H1 (cell line): ENCODE measurements at regions not wholly inside any gene's neighbourhood (a gene's known extent, or its start where the extent isn't known, plus 50 kb on each side); places are given as distances from the start of the nearest gene placed in this dataset.

Experiments
- CTCF ChIA-PET: fragments of 300-600 bp; sonication (Branson Sonifier 250); formaldehyde crosslinking; loops from one replicate; lab custom pipeline; 2021; ENCODE audit not compliant: partially characterized antibody; lab: Charles Lee
- POLR2A ChIA-PET: fragments of 300-600 bp; sonication (Branson Sonifier 250); formaldehyde crosslinking; loops from one replicate; lab custom pipeline; 2021; ENCODE audit warnings: inconsistent platforms; ENCODE audit not compliant: partially characterized antibody; lab: Charles Lee
- DNase-seq, 2 experiments: peaks; one replicate each; pipeline versions ENCODE4 v3.0.0 to v3.0.0-alpha.2; 2010 to 2022; ENCODE audit warnings: low spot score in 2 of 2, low read depth in 1 of 2, mixed read lengths in 1 of 2
- FAIRE-seq: peaks from 2 replicates; lab custom pipeline; 2011; peaks lifted over from hg19 to GRCh38; lab: Jason Lieb, UNC
- H2AFZ ChIP-seq: 2 replicates; pipeline ENCODE4 v1.8.1; 2012; ENCODE audit warnings: low read length, inconsistent platforms
- H2AK5ac ChIP-seq: 2 replicates; pipeline ENCODE4 v1.6.1; 2013; ENCODE audit warnings: low read depth, low read length
- H2BK120ac ChIP-seq: replicated peaks from 2 replicates; pipeline ENCODE3; 2013; ENCODE audit warnings: low read depth, low read length, inconsistent platforms
- H2BK12ac ChIP-seq: 2 replicates; pipeline ENCODE4 v1.6.1; 2013; ENCODE audit warnings: low read depth, low read length
- H2BK15ac ChIP-seq: 2 replicates; pipeline ENCODE4 v1.6.1; 2013; ENCODE audit warnings: low read length
- H2BK20ac ChIP-seq: 2 replicates; pipeline ENCODE4 v1.6.1; 2013; ENCODE audit warnings: low read length
- H2BK5ac ChIP-seq: 2 replicates; pipeline ENCODE4 v1.6.1; 2013; ENCODE audit warnings: low read depth, low read length
- H3K14ac ChIP-seq: 2 replicates; pipeline ENCODE4 v1.6.1; 2013; ENCODE audit warnings: inconsistent platforms; ENCODE audit not compliant: insufficient read length
- H3K18ac ChIP-seq: 2 replicates; pipeline ENCODE4 v1.6.1; 2013; ENCODE audit warnings: low read length; ENCODE audit errors: extremely low read depth
- H3K23ac ChIP-seq: 2 replicates; pipeline ENCODE4 v1.6.1; 2013; ENCODE audit warnings: inconsistent platforms; ENCODE audit not compliant: insufficient read length
- H3K23me2 ChIP-seq: 2 replicates; pipeline ENCODE4 v1.6.1; 2013; ENCODE audit warnings: low read depth, low read length
- H3K27ac ChIP-seq: 2 replicates; pipeline ENCODE4 v1.6.1; 2011; ENCODE audit warnings: low read depth, low read length, inconsistent platforms
- H3K27me3 ChIP-seq, 4 experiments: replicated peaks in 1 of 4; 1 replicate in 1 of 4; 2 replicates in 3 of 4; pipeline versions ENCODE4 v1.6.1 to v1.8.1; 2011 to 2013; ENCODE audit warnings: low read length in 3 of 4, mild to moderate bottlenecking in 3 of 4, inconsistent platforms in 2 of 4, mixed read lengths in 2 of 4, moderate library complexity in 1 of 4; ENCODE audit not compliant: control insufficient read depth in 3 of 4, insufficient read depth in 3 of 4; ENCODE audit errors: extremely low read depth in 1 of 4
- H3K36me3 ChIP-seq, 4 experiments: 2 replicates each; pipeline versions ENCODE4 v1.6.1 to v1.8.1; 2011 to 2013; ENCODE audit warnings: mild to moderate bottlenecking in 4 of 4, low read length in 3 of 4, moderate library complexity in 2 of 4, control low read depth in 1 of 4, inconsistent platforms in 1 of 4; ENCODE audit not compliant: insufficient read depth in 4 of 4, control insufficient read depth in 2 of 4
- H3K4ac ChIP-seq: replicated peaks from 2 replicates; pipeline ENCODE3; 2013; ENCODE audit warnings: low read length, low read depth, mixed read lengths, inconsistent platforms; ENCODE audit not compliant: insufficient read length
- H3K4me1 ChIP-seq, 4 experiments: replicated peaks in 1 of 4; 1 replicate in 1 of 4; 2 replicates in 3 of 4; pipeline versions ENCODE4 v1.6.1 to v1.8.1; 2011 to 2013; ENCODE audit warnings: low read length in 3 of 4, inconsistent platforms in 2 of 4, mixed read lengths in 1 of 4; ENCODE audit not compliant: insufficient read depth in 4 of 4, control insufficient read depth in 3 of 4
- H3K4me2 ChIP-seq, 2 experiments: 2 replicates each; pipeline versions ENCODE4 v1.6.1 to v1.8.1; 2011 to 2013; ENCODE audit warnings: low read depth in 2 of 2, low read length in 2 of 2, control low read depth in 1 of 2, inconsistent platforms in 1 of 2, mild to moderate bottlenecking in 1 of 2; ENCODE audit not compliant: insufficient read depth in 1 of 2
- H3K4me3 ChIP-seq, 4 experiments: fragments of 200-600, 300-600 bp in 1 of 4; sonication (generic), shearing (Covaris generic), sonication (Bioruptor Twin) in 1 of 4; 2 replicates each; pipeline versions ENCODE4 v1.5.1 to v1.8.1; 2011 to 2016; ENCODE audit warnings: low read length in 4 of 4, low read depth in 3 of 4, control low read depth in 2 of 4, inconsistent platforms in 2 of 4, mild to moderate bottlenecking in 2 of 4, mixed read lengths in 1 of 4, moderate library complexity in 1 of 4; ENCODE audit not compliant: insufficient read depth in 2 of 4; ENCODE audit errors: extremely low read depth in 1 of 4
- H3K56ac ChIP-seq: replicated peaks from 2 replicates; pipeline ENCODE3; 2013; ENCODE audit warnings: low read depth, mild to moderate bottlenecking, mixed read lengths, low read length, inconsistent platforms; ENCODE audit not compliant: insufficient read length
- H3K79me1 ChIP-seq: 2 replicates; pipeline ENCODE4 v1.6.1; 2013; ENCODE audit warnings: low read depth, low read length, control low read depth
- H3K79me2 ChIP-seq, 2 experiments: 2 replicates each; pipeline versions ENCODE4 v1.6.1 to v1.8.1; 2012 to 2013; ENCODE audit warnings: low read length in 2 of 2, mild to moderate bottlenecking in 2 of 2, inconsistent platforms in 1 of 2; ENCODE audit not compliant: insufficient read depth in 2 of 2, control insufficient read depth in 1 of 2
- H3K9ac ChIP-seq, 4 experiments: replicated peaks in 1 of 4; 1 replicate in 1 of 4; 2 replicates in 3 of 4; pipeline versions ENCODE4 v1.6.1 to v1.8.1; 2011 to 2013; ENCODE audit warnings: low read depth in 3 of 4, low read length in 3 of 4, control low read depth in 2 of 4, mild to moderate bottlenecking in 2 of 4, moderate library complexity in 2 of 4, inconsistent platforms in 1 of 4; ENCODE audit errors: extremely low read depth in 1 of 4
- H3K9me3 ChIP-seq, 2 experiments: 2 replicates each; pipeline versions ENCODE4 v1.6.1 to v1.8.1; 2012 to 2013; ENCODE audit warnings: mild to moderate bottlenecking in 2 of 2, moderate library complexity in 2 of 2, control low read depth in 1 of 2, inconsistent platforms in 1 of 2, low read depth in 1 of 2, low read length in 1 of 2, mixed read lengths in 1 of 2; ENCODE audit not compliant: insufficient read depth in 2 of 2
- H4K20me1 ChIP-seq, 2 experiments: replicated peaks in 1 of 2; 2 replicates each; pipeline versions ENCODE3 to v1.8.1; 2011 to 2013; ENCODE audit warnings: inconsistent platforms in 2 of 2, low read length in 2 of 2, mild to moderate bottlenecking in 1 of 2; ENCODE audit not compliant: insufficient read depth in 2 of 2, control insufficient read depth in 1 of 2
- H4K5ac ChIP-seq: 2 replicates; pipeline ENCODE4 v1.6.1; 2013; ENCODE audit warnings: low read length, low read depth, mixed read lengths, inconsistent platforms; ENCODE audit not compliant: insufficient read length
- H4K8ac ChIP-seq: 2 replicates; pipeline ENCODE4 v1.8.0; 2013; ENCODE audit warnings: mild to moderate bottlenecking, moderate library complexity, low read length, inconsistent platforms; ENCODE audit not compliant: insufficient read depth; ENCODE audit errors: extremely low read depth
- H4K91ac ChIP-seq: replicated peaks from 2 replicates; pipeline ENCODE3; 2013; ENCODE audit warnings: low read length, mixed read lengths, inconsistent platforms; ENCODE audit not compliant: insufficient read length
- ASH2L ChIP-seq: fragments of 200-600, 300-600 bp; sonication (generic); IDR thresholded peaks from one replicate; pipeline ENCODE4 v1.7.1; 2017; ENCODE audit warnings: low read length
- NANOG ChIP-seq: IDR thresholded peaks from 2 replicates; pipeline ENCODE4 v1.6.1; 2011; ENCODE audit warnings: low read length, low read depth, mild to moderate bottlenecking, inconsistent platforms; ENCODE audit not compliant: insufficient read depth, poor library complexity, severe bottlenecking
- POU5F1 ChIP-seq: IDR thresholded peaks from 2 replicates; pipeline ENCODE4 v1.6.1; 2011; ENCODE audit warnings: low read depth, mild to moderate bottlenecking, low read length, moderate library complexity
- RAD21 ChIP-seq, 2 experiments: IDR thresholded peaks in 1 of 2; conservative IDR thresholded peaks in 1 of 2; 2 replicates each; pipeline ENCODE4 v1.6.1; 2011; ENCODE audit warnings: low read depth in 2 of 2, low read length in 2 of 2, improper control_type of control experiment in 1 of 2, inconsistent platforms in 1 of 2, mild to moderate bottlenecking in 1 of 2, moderate library complexity in 1 of 2
- ZNF274 ChIP-seq: IDR thresholded peaks from 2 replicates; pipeline ENCODE4 v1.7.0; 2012; ENCODE audit warnings: low read length, borderline replicate concordance; ENCODE audit errors: extremely low read depth
- WGBS, 2 experiments: shearing (Covaris generic) in 1 of 2; methylation state at CpG; one replicate each; pipeline versions ENCODE4 v1.1.6 to v1.1.7; 2013 to 2015; ENCODE audit warnings: low lambda C conversion rate in 2 of 2, mixed read lengths in 2 of 2, inconsistent platforms in 1 of 2, low coverage in 1 of 2, missing lambda C conversion rate in 1 of 2; ENCODE audit not compliant: insufficient replicate concordance in 2 of 2, insufficient coverage in 1 of 2, insufficient read length in 1 of 2; ENCODE audit errors: extremely low coverage in 1 of 2, missing lambda C conversion rate in 1 of 2; 5-methylcytosine and 5-hydroxymethylcytosine counted together

- Histone ChIP-seq H3K4ac (no peak overlapping the region), H3K27me3 (no peaks in the 10 kb centered on the region; a peak in 1 of 7 replicates), H3K9ac (no peak overlapping the region), H2BK12ac (no peak overlapping the region), H2BK120ac (no peak overlapping the region), H3K79me2 (no peaks in the 10 kb centered on the region), H3K18ac (no peak overlapping the region), H3K4me1 (no peaks in the 10 kb centered on the region), H3K23me2 (no peaks in the 10 kb centered on the region), H3K9me3 (no peaks in the 10 kb centered on the region), H3K79me1 (no peaks in the 10 kb centered on the region), H2BK5ac (no peak overlapping the region), H2AK5ac (no peak overlapping the region), H3K27ac (no peak overlapping the region), H4K5ac (no peak overlapping the region), H2AFZ (no peak overlapping the region), H4K20me1 (no peaks in the 10 kb centered on the region), H2BK20ac (no peak overlapping the region), H3K23ac (no peak overlapping the region), H3K36me3 (no peaks in the 10 kb centered on the region), H2BK15ac (no peak overlapping the region), H3K4me3 (no peak overlapping the region), H3K56ac (no peak overlapping the region)
- WGBS, 2 experiments: 86% methylated on average over 1 of the region's 1 CpG; no CpG with 5 or more reads in 1 of the 2 experiments
- no peak for DNase-seq
- ChIA-PET POLR2A (no interaction called here), CTCF (no interaction called here)
- TF ChIP-seq NANOG: no peak
- no peak for TF ChIP-seq ZNF274
- TF ChIP-seq RAD21 (IDR thresholded peaks at IDR 0.05 in 1 of 2, conservative IDR thresholded peaks at IDR 0.05 in 1 of 2; ENCODE audit: low read depth in 2 of 2, low read length in 2 of 2): no peak
- no peak for TF ChIP-seq POU5F1
- TF ChIP-seq ASH2L: no peak
- TF ChIP-seq, all 59 proteins: peak for 0
- no peak overlapping the region for H3K14ac ChIP-seq
- H3K4me2 ChIP-seq: no peak overlapping the region
- no peak for FAIRE-seq
- no peak overlapping the region for H4K91ac ChIP-seq
- no peak overlapping the region for H4K8ac ChIP-seq
Observed at GRCh38 chr10:4517746-4518145, 308.3 kb upstream of the AKR1E2 start.
